K562 (cell line): ENCODE measurements at regions not wholly inside any gene's neighbourhood (a gene's known extent, or its start where the extent isn't known, plus 50 kb on each side); places are given as distances from the start of the nearest gene placed in this dataset.

ENCODE experiments used
- BCOR ChIP-seq: fragments of 450-650 bp; IDR thresholded peaks from 2 replicates; pipeline ENCODE4 v1.6.1; 2016
- MXI1 ChIP-seq: IDR thresholded peaks from 2 replicates; pipeline ENCODE4 v1.6.1; 2011; ENCODE audit warnings: low read depth, mild to moderate bottlenecking, improper control_type of control experiment, low read length
- NRF1 ChIP-seq, 2 experiments: fragments of 450-650 bp; IDR thresholded peaks in 1 of 2; conservative IDR thresholded peaks in 1 of 2; 2 replicates each; pipeline ENCODE4 v1.6.1; 2014; ENCODE audit warnings: mild to moderate bottlenecking in 2 of 2
- PCBP1 ChIP-seq: fragments of 200-400 bp; formaldehyde crosslinking; IDR thresholded peaks from 2 replicates; pipeline ENCODE4 v1.6.1; 2018; ENCODE audit warnings: mild to moderate bottlenecking, low read depth, low read length; ENCODE audit not compliant: poor library complexity, severe bottlenecking
- PHF8 ChIP-seq: fragments of 200-600 bp; sonication (generic); IDR thresholded peaks from 2 replicates; pipeline ENCODE4 v1.6.1; 2012; ENCODE audit warnings: mixed run types, mild to moderate bottlenecking, inconsistent platforms, low read length, moderate library complexity, borderline replicate concordance
- POLR2A ChIP-seq: fragments of 450-650 bp; conservative IDR thresholded peaks from 2 replicates; pipeline ENCODE4 v1.6.1; 2016
- TEAD2 ChIP-seq: fragments of 450-650 bp; IDR thresholded peaks from 2 replicates; pipeline ENCODE4 v1.6.1; 2016; ENCODE audit warnings: missing genetic modification characterization, control low read depth, missing compliant biosample characterization
- YBX1 ChIP-seq: fragments of 450-650 bp; IDR thresholded peaks from 2 replicates; pipeline ENCODE4 v1.7.1; 2016; ENCODE audit warnings: mild to moderate bottlenecking
- ZFP36 ChIP-seq: fragments of 150-350 bp; IDR thresholded peaks from 2 replicates; pipeline ENCODE4 v1.6.1; 2018; ENCODE audit warnings: low read length, low read depth; ENCODE audit not compliant: partially characterized antibody
- ZNF174 ChIP-seq: fragments of 250-450 bp; sonication (Bioruptor Pico); IDR thresholded peaks from 2 replicates; pipeline ENCODE4 v1.4.0; 2020; ENCODE audit warnings: mild to moderate bottlenecking
- TF ChIP-seq, protein P1 (sequence below): sonication (generic); formaldehyde crosslinking; IDR thresholded peaks from 2 replicates; pipeline ENCODE4 v1.9.0; 2022; ENCODE audit warnings: mild to moderate bottlenecking, missing genetic modification reagents
- TF ChIP-seq, protein P2 (sequence below): fragments of 250-450 bp; sonication (Bioruptor Pico); IDR thresholded peaks from 2 replicates; pipeline ENCODE4 v1.4.0; 2020; ENCODE audit warnings: mild to moderate bottlenecking, moderate library complexity

DNA sequence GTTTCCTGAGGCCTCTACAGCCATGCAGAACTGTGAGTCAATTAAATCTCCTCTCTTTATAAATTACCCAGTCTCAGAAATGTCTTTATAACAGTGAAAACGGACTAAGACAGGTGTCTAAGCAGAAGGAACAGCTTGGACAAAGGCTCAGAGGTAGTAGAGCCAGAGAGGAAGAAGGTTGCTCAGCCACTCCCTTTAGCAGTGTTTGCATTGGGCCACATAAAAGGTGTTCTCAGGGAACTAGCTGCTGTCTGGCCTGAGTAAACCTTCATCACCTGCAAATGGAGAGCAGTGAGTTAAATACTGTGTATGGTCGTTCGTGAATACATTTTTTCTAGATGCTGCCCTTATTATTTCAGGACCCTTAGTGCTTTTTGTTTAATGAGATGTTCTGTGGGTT lies 383.4 kb downstream of the EFNB2 start:
- TF ChIP-seq, protein P1, sequence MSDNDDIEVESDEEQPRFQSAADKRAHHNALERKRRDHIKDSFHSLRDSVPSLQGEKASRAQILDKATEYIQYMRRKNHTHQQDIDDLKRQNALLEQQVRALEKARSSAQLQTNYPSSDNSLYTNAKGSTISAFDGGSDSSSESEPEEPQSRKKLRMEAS (CRISPR knock-in tag) = no peak
- TF ChIP-seq NRF1 (conservative IDR thresholded peaks at IDR 0.05 in 1 of 2, IDR thresholded peaks at IDR 0.05 in 1 of 2) = no peak
- TF ChIP-seq, protein P2, sequence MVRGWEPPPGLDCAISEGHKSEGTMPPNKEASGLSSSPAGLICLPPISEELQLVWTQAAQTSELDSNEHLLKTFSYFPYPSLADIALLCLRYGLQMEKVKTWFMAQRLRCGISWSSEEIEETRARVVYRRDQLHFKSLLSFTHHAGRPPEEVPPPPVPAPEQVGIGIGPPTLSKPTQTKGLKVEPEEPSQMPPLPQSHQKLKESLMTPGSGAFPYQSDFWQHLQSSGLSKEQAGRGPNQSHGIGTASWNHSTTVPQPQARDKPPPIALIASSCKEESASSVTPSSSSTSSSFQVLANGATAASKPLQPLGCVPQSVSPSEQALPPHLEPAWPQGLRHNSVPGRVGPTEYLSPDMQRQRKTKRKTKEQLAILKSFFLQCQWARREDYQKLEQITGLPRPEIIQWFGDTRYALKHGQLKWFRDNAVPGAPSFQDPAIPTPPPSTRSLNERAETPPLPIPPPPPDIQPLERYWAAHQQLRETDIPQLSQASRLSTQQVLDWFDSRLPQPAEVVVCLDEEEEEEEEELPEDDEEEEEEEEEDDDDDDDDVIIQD (CRISPR knock-in tag) = no peak
- TF ChIP-seq PCBP1 = no peak
- TF ChIP-seq YBX1 = no peak
- no peak for TF ChIP-seq ZNF174 (CRISPR knock-in tag)
- no peak for TF ChIP-seq ZFP36
- no peak for TF ChIP-seq POLR2A
- TF ChIP-seq TEAD2 (tag) = no peak
- no peak for TF ChIP-seq BCOR
- no peak for TF ChIP-seq PHF8
- TF ChIP-seq MXI1 = no peak
